ENCODE measurements at regions not wholly inside any gene's neighbourhood (a gene's known extent, or its start where the extent isn't known, plus 50 kb on each side); places are given as distances from the start of the nearest gene placed in this dataset.

DNA sequence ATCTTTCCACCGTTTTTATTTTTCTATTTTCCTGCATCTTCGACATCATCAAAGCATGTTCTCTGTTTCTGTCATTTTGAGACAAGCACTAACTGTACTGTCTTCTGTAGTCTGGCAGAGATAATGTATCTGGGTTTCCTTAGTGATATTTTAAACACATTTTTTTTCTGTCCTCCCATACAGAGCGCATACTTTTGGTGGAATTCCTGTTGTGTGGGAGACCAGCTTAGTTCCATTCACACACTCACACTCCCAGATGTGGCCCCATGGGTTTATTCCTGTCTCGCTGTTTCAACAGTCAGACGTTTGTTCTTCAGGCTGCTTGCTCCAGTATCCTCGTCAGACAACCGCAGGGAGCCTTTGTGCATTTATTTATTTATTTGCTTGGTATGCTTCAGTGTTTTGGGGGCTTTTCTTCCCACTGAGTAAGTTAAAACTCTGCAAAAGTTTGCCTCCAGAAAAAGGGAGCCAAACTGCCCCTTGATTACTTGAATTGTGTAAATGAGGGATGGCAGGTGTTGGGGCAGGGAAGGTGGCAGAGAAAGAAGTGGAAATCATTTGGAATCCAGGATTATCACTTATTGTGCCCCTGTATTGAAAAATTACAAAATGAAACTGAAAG, 456.8 kb upstream of the KLF6 start:
- TF ChIP-seq, protein P1, sequence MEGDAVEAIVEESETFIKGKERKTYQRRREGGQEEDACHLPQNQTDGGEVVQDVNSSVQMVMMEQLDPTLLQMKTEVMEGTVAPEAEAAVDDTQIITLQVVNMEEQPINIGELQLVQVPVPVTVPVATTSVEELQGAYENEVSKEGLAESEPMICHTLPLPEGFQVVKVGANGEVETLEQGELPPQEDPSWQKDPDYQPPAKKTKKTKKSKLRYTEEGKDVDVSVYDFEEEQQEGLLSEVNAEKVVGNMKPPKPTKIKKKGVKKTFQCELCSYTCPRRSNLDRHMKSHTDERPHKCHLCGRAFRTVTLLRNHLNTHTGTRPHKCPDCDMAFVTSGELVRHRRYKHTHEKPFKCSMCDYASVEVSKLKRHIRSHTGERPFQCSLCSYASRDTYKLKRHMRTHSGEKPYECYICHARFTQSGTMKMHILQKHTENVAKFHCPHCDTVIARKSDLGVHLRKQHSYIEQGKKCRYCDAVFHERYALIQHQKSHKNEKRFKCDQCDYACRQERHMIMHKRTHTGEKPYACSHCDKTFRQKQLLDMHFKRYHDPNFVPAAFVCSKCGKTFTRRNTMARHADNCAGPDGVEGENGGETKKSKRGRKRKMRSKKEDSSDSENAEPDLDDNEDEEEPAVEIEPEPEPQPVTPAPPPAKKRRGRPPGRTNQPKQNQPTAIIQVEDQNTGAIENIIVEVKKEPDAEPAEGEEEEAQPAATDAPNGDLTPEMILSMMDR (IDR thresholded peaks at IDR 0.05; ENCODE audit: low read depth, low read length, missing input control): no peak
- TF ChIP-seq TAF1 (conservative IDR thresholded peaks at IDR 0.05) (peak; percentile 57), RAD21 (IDR thresholded peaks at IDR 0.05) (peak in 1 of 2 donors; percentile 25), JUND (IDR thresholded peaks at IDR 0.05) (no peak), EGR1 (IDR thresholded peaks at IDR 0.05; ENCODE audit: low read depth in 2 of 2) (no peak), NR2F2 (IDR thresholded peaks at IDR 0.05) (no peak), YY1 (IDR thresholded peaks at IDR 0.05) (no peak), RXRA (IDR thresholded peaks at IDR 0.05) (no peak)
- TF ChIP-seq, protein P2, sequence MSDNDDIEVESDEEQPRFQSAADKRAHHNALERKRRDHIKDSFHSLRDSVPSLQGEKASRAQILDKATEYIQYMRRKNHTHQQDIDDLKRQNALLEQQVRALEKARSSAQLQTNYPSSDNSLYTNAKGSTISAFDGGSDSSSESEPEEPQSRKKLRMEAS (IDR thresholded peaks at IDR 0.05): no peak

Data from liver (tissue), 3 donors.